ENCODE measurements at regions not wholly inside any gene's neighbourhood (a gene's known extent, or its start where the extent isn't known, plus 50 kb on each side); places are given as distances from the start of the nearest gene placed in this dataset.

DNA sequence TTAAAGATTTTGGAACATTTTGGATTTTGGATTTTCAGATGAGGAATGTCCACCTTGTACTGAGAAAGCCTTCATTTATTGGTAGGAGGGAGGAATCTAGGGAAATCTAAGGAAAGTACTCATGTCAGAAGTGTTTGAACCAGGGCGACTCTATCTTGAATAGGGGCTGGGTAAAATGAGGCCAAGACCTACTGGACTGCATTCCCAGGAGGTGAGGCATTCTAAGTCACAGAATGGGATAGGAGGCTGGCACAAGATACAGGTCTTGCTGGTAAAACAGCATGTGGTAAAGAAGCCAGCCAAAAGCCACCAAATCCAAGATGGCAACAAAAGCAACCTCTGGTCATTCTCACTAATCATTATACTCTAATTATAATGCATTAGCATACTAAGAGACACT, 118.9 kb downstream of the MXRA5 start:
- TF ChIP-seq POLR2AphosphoS5 (IDR thresholded peaks at IDR 0.05): no peak
- TF ChIP-seq POLR2A (IDR thresholded peaks at IDR 0.05): no peak
